Memory B cell (primary cell): ENCODE measurements at regions not wholly inside any gene's neighbourhood (a gene's known extent, or its start where the extent isn't known, plus 50 kb on each side); places are given as distances from the start of the nearest gene placed in this dataset.
"Not testable (repeated sequence)": the region's sequence is repeated elsewhere in the genome, so short reads cannot be mapped to it uniquely, and the experiment has no call there.

Experiments
- ATAC-seq: fragments of 150-1000 bp; cut with Tn5 transposase; 2 replicates; pipeline ENCODE4 v1.10.0; 2021; ENCODE audit warnings: low read depth, mild to moderate bottlenecking, moderate library complexity
- DNase-seq, 2 donors: peaks; one replicate each; pipeline ENCODE4 v3.0.0; 2022; ENCODE audit warnings: low spot score in 2 of 2
- H3K27ac Mint-ChIP-seq: one replicate; pipeline ENCODE4 v1.8.0; 2022; ENCODE audit warnings: mild to moderate bottlenecking, moderate library complexity, mixed read lengths
- H3K27me3 Mint-ChIP-seq: one replicate; pipeline ENCODE4 v1.8.0; 2022; ENCODE audit warnings: mixed read lengths
- H3K36me3 Mint-ChIP-seq: one replicate; pipeline ENCODE4 v1.8.0; 2022; ENCODE audit warnings: mild to moderate bottlenecking, mixed read lengths
- H3K4me1 Mint-ChIP-seq: one replicate; pipeline ENCODE4 v1.8.0; 2022; ENCODE audit warnings: mixed read lengths
- H3K4me3 Mint-ChIP-seq: one replicate; pipeline ENCODE4 v1.8.0; 2022; ENCODE audit warnings: mild to moderate bottlenecking, moderate library complexity, mixed read lengths
- H3K9me3 Mint-ChIP-seq: one replicate; pipeline ENCODE4 v1.8.0; 2022; ENCODE audit warnings: mixed read lengths

- H3K4me3 Mint-ChIP-seq = peak overlapping the region; percentile 27
- H3K27ac Mint-ChIP-seq = peak overlapping the region; percentile 7
- no peaks in the 10 kb centered on the region for H3K27me3 Mint-ChIP-seq
- DNase-seq (no peak), ATAC-seq (peak; percentile 37)
- H3K4me1 Mint-ChIP-seq = peaks cover 16% of the 10 kb centered on the region
- H3K36me3 Mint-ChIP-seq = peaks cover 10% of the 10 kb centered on the region
- peaks cover 9% of the 10 kb centered on the region for H3K9me3 Mint-ChIP-seq
These were observed 51.0 kb downstream of the OR2B6 start for GRCh38 chr6:28008053-28008452.

- no peak for ATAC-seq
- no peak overlapping the region for H3K4me3 Mint-ChIP-seq
- no peak for DNase-seq
- no peak overlapping the region for H3K27ac Mint-ChIP-seq
- H3K27me3 Mint-ChIP-seq = peaks cover 4% of the 10 kb centered on the region
- H3K36me3 Mint-ChIP-seq = peaks cover 12% of the 10 kb centered on the region
- peaks cover 16% of the 10 kb centered on the region for H3K4me1 Mint-ChIP-seq
- peaks cover 9% of the 10 kb centered on the region for H3K9me3 Mint-ChIP-seq
These were observed 53.5 kb downstream of the OR2B6 start for GRCh38 chr6:28010526-28010925.

GRCh38 chr6:28011722-28012121 is 54.7 kb downstream of the OR2B6 start:
- Mint-ChIP-seq H3K4me3 (no peak overlapping the region), H3K36me3 (peaks cover 12% of the 10 kb centered on the region), H3K27me3 (peaks cover 4% of the 10 kb centered on the region), H3K4me1 (peaks cover 16% of the 10 kb centered on the region), H3K27ac (no peak overlapping the region), H3K9me3 (peaks cover 9% of the 10 kb centered on the region)
- DNase-seq (no peak), ATAC-seq (no peak)

GRCh38 chr6:28021011-28021410 is 59.4 kb upstream of the ZNF165 start:
- not testable (repeated sequence) for H3K36me3 Mint-ChIP-seq, H3K4me3 Mint-ChIP-seq, DNase-seq, ATAC-seq, H3K4me1 Mint-ChIP-seq, H3K9me3 Mint-ChIP-seq, H3K27ac Mint-ChIP-seq
- peaks cover 11% of the 10 kb centered on the region for H3K27me3 Mint-ChIP-seq

- H3K4me3 Mint-ChIP-seq, DNase-seq, H3K36me3 Mint-ChIP-seq, H3K27ac Mint-ChIP-seq, ATAC-seq, H3K9me3 Mint-ChIP-seq, H3K4me1 Mint-ChIP-seq: not testable (repeated sequence)
- peaks cover 11% of the 10 kb centered on the region for H3K27me3 Mint-ChIP-seq
These were observed 57.7 kb upstream of the ZNF165 start for GRCh38 chr6:28022707-28023106.
